ENCODE measurements at regions not wholly inside any gene's neighbourhood (a gene's known extent, or its start where the extent isn't known, plus 50 kb on each side); places are given as distances from the start of the nearest gene placed in this dataset.

- Mint-ChIP-seq H3K4me1 (ENCODE audit: low read depth) (no peaks in the 10 kb centered on the region), H3K4me3 (no peak overlapping the region), H3K36me3 (ENCODE audit: low read depth) (no peaks in the 10 kb centered on the region), H3K9me3 (ENCODE audit: insufficient read depth) (no peaks in the 10 kb centered on the region), H3K27me3 (ENCODE audit: low read depth) (no peaks in the 10 kb centered on the region), H3K27ac (no peak overlapping the region)
- no peak for DNase-seq
- no peak for ATAC-seq
- ChIA-PET POLR2A (no interaction called here), CTCF (no interaction called here)
Observed at GRCh38 chr9:80797101-80797829, 892.1 kb downstream of the TLE1 start.

- no peak for ATAC-seq
- no peaks in the 10 kb centered on the region for H3K4me1 Mint-ChIP-seq (ENCODE audit: low read depth)
- no peak overlapping the region for H3K4me3 Mint-ChIP-seq
- CTCF ChIA-PET, result no interaction called here
- no peaks in the 10 kb centered on the region for H3K9me3 Mint-ChIP-seq (ENCODE audit: insufficient read depth)
- POLR2A ChIA-PET, result no interaction called here
- H3K27ac Mint-ChIP-seq, result no peak overlapping the region
- H3K27me3 Mint-ChIP-seq (ENCODE audit: low read depth), result no peaks in the 10 kb centered on the region
- no peaks in the 10 kb centered on the region for H3K36me3 Mint-ChIP-seq (ENCODE audit: low read depth)
- no peak for DNase-seq
Observed at GRCh38 chr9:80796632-80797031, 892.7 kb downstream of the TLE1 start.

- H3K27ac Mint-ChIP-seq, result no peak overlapping the region
- H3K27me3 Mint-ChIP-seq (ENCODE audit: low read depth), result no peaks in the 10 kb centered on the region
- ATAC-seq (no peak), DNase-seq (no peak)
- H3K36me3 Mint-ChIP-seq (ENCODE audit: low read depth), result no peaks in the 10 kb centered on the region
- CTCF ChIA-PET, result no interaction called here
- no peaks in the 10 kb centered on the region for H3K4me1 Mint-ChIP-seq (ENCODE audit: low read depth)
- H3K9me3 Mint-ChIP-seq (ENCODE audit: insufficient read depth), result no peaks in the 10 kb centered on the region
- no peak overlapping the region for H3K4me3 Mint-ChIP-seq
- POLR2A ChIA-PET, result interaction anchor here (0.6 kb wide), 1 partner anchor 34 kb away, joined by 3 read pairs; no protein-coding TSS in a partner anchor
Observed at GRCh38 chr9:80794197-80794596, 895.1 kb downstream of the TLE1 start.

GRCh38 chr9:80793706-80794105 is 895.6 kb downstream of the TLE1 start:
- no peaks in the 10 kb centered on the region for H3K27me3 Mint-ChIP-seq (ENCODE audit: low read depth)
- DNase-seq (no peak), ATAC-seq (no peak)
- no peaks in the 10 kb centered on the region for H3K4me1 Mint-ChIP-seq (ENCODE audit: low read depth)
- H3K4me3 Mint-ChIP-seq, result no peak overlapping the region
- ChIA-PET CTCF (no interaction called here), POLR2A (interaction anchor here (0.6 kb wide), 1 partner anchor 34 kb away, joined by 3 read pairs; no protein-coding TSS in a partner anchor)
- H3K36me3 Mint-ChIP-seq (ENCODE audit: low read depth), result no peaks in the 10 kb centered on the region
- H3K9me3 Mint-ChIP-seq (ENCODE audit: insufficient read depth), result no peaks in the 10 kb centered on the region
- no peak overlapping the region for H3K27ac Mint-ChIP-seq

- no peak for DNase-seq
- CTCF ChIA-PET, result no interaction called here
- Mint-ChIP-seq H3K27ac (no peak overlapping the region), H3K4me3 (no peak overlapping the region), H3K36me3 (ENCODE audit: low read depth) (no peaks in the 10 kb centered on the region), H3K4me1 (ENCODE audit: low read depth) (no peaks in the 10 kb centered on the region), H3K27me3 (ENCODE audit: low read depth) (no peaks in the 10 kb centered on the region), H3K9me3 (ENCODE audit: insufficient read depth) (no peaks in the 10 kb centered on the region)
- ATAC-seq, result no peak
- POLR2A ChIA-PET, result no interaction called here
Observed at GRCh38 chr9:80792726-80793125, 896.6 kb downstream of the TLE1 start.

GRCh38 chr9:80791836-80792235 is 897.5 kb downstream of the TLE1 start:
- Mint-ChIP-seq H3K36me3 (ENCODE audit: low read depth) (no peaks in the 10 kb centered on the region), H3K27ac (no peak overlapping the region), H3K27me3 (ENCODE audit: low read depth) (no peaks in the 10 kb centered on the region), H3K4me1 (ENCODE audit: low read depth) (no peaks in the 10 kb centered on the region), H3K4me3 (no peak overlapping the region), H3K9me3 (ENCODE audit: insufficient read depth) (no peaks in the 10 kb centered on the region)
- ATAC-seq, result no peak
- DNase-seq, result no peak
- ChIA-PET CTCF (no interaction called here), POLR2A (no interaction called here)

- H3K4me1 Mint-ChIP-seq (ENCODE audit: low read depth), result no peaks in the 10 kb centered on the region
- CTCF ChIA-PET, result no interaction called here
- no peak overlapping the region for H3K27ac Mint-ChIP-seq
- DNase-seq (no peak), ATAC-seq (no peak)
- POLR2A ChIA-PET, result no interaction called here
- no peak overlapping the region for H3K4me3 Mint-ChIP-seq
- no peaks in the 10 kb centered on the region for H3K36me3 Mint-ChIP-seq (ENCODE audit: low read depth)
- H3K27me3 Mint-ChIP-seq (ENCODE audit: low read depth), result no peaks in the 10 kb centered on the region
- peaks cover 4% of the 10 kb centered on the region for H3K9me3 Mint-ChIP-seq (ENCODE audit: insufficient read depth)
Observed at GRCh38 chr9:80790764-80791163, 898.6 kb downstream of the TLE1 start.

- peaks cover 4% of the 10 kb centered on the region for H3K9me3 Mint-ChIP-seq (ENCODE audit: insufficient read depth)
- H3K27ac Mint-ChIP-seq, result no peak overlapping the region
- H3K4me3 Mint-ChIP-seq, result no peak overlapping the region
- POLR2A ChIA-PET, result no interaction called here
- H3K4me1 Mint-ChIP-seq (ENCODE audit: low read depth), result no peaks in the 10 kb centered on the region
- H3K27me3 Mint-ChIP-seq (ENCODE audit: low read depth), result no peaks in the 10 kb centered on the region
- CTCF ChIA-PET, result no interaction called here
- DNase-seq, result no peak
- ATAC-seq, result no peak
- no peaks in the 10 kb centered on the region for H3K36me3 Mint-ChIP-seq (ENCODE audit: low read depth)
Observed at GRCh38 chr9:80789831-80790230, 899.5 kb downstream of the TLE1 start.

- Mint-ChIP-seq H3K27ac (no peak overlapping the region), H3K4me1 (ENCODE audit: low read depth) (no peaks in the 10 kb centered on the region), H3K27me3 (ENCODE audit: low read depth) (no peaks in the 10 kb centered on the region), H3K9me3 (ENCODE audit: insufficient read depth) (peaks cover 4% of the 10 kb centered on the region), H3K36me3 (ENCODE audit: low read depth) (no peaks in the 10 kb centered on the region), H3K4me3 (no peak overlapping the region)
- no peak for ATAC-seq
- DNase-seq, result no peak
- ChIA-PET CTCF (no interaction called here), POLR2A (no interaction called here)
Observed at GRCh38 chr9:80787636-80788035, 901.7 kb downstream of the TLE1 start.

GRCh38 chr9:80784647-80785046 is 904.7 kb downstream of the TLE1 start:
- H3K4me3 Mint-ChIP-seq, result no peak overlapping the region
- CTCF ChIA-PET, result no interaction called here

GRCh38 chr9:80775971-80776370 is 913.4 kb downstream of the TLE1 start:
- Mint-ChIP-seq H3K27ac (no peak overlapping the region), H3K9me3 (ENCODE audit: insufficient read depth) (no peaks in the 10 kb centered on the region), H3K4me1 (ENCODE audit: low read depth) (no peaks in the 10 kb centered on the region), H3K27me3 (ENCODE audit: low read depth) (no peaks in the 10 kb centered on the region), H3K36me3 (ENCODE audit: low read depth) (no peaks in the 10 kb centered on the region), H3K4me3 (no peak overlapping the region)
- POLR2A ChIA-PET, result no interaction called here
- no peak for ATAC-seq
- CTCF ChIA-PET, result interaction anchor here (0.7 kb wide), 1 partner anchor 670 kb away, joined by 3 read pairs; no protein-coding TSS in a partner anchor
- DNase-seq, result no peak

More at GRCh38 chr9:80784647-80785046, 904.7 kb downstream of the TLE1 start:
- Mint-ChIP-seq H3K4me1 (ENCODE audit: low read depth) (no peaks in the 10 kb centered on the region), H3K27ac (no peak overlapping the region), H3K27me3 (ENCODE audit: low read depth) (no peaks in the 10 kb centered on the region), H3K36me3 (ENCODE audit: low read depth) (no peaks in the 10 kb centered on the region), H3K9me3 (ENCODE audit: insufficient read depth) (peaks cover 4% of the 10 kb centered on the region)
- DNase-seq, result no peak
- POLR2A ChIA-PET, result no interaction called here
- no peak for ATAC-seq

GRCh38 chr9:80775530-80775929 is 913.8 kb downstream of the TLE1 start:
- H3K36me3 Mint-ChIP-seq (ENCODE audit: low read depth), result no peaks in the 10 kb centered on the region
- ChIA-PET POLR2A (no interaction called here), CTCF (no interaction called here)
- H3K27ac Mint-ChIP-seq, result no peak overlapping the region
- H3K9me3 Mint-ChIP-seq (ENCODE audit: insufficient read depth), result no peaks in the 10 kb centered on the region
- H3K27me3 Mint-ChIP-seq (ENCODE audit: low read depth), result no peaks in the 10 kb centered on the region
- no peaks in the 10 kb centered on the region for H3K4me1 Mint-ChIP-seq (ENCODE audit: low read depth)
- no peak overlapping the region for H3K4me3 Mint-ChIP-seq
- ATAC-seq (no peak), DNase-seq (no peak)
